ENCODE measurements at regions not wholly inside any gene's neighbourhood (a gene's known extent, or its start where the extent isn't known, plus 50 kb on each side); places are given as distances from the start of the nearest gene placed in this dataset.
A peak's percentile ranks its signal among the peaks of the same experiment; 100 is the strongest.

GRCh38 chr15:79185199-79185598, 94.6 kb upstream of the RASGRF1 start:
- no peak for DNase-seq

- peak; percentile 6 to 49 (median 42) for DNase-seq
These were observed 93.9 kb upstream of the RASGRF1 start for GRCh38 chr15:79184465-79184892.

GRCh38 chr15:79180318-79180717, 89.7 kb upstream of the RASGRF1 start:
- no peak for DNase-seq

GRCh38 chr15:79179597-79179996, 89.0 kb upstream of the RASGRF1 start:
- DNase-seq = no peak

- DNase-seq = no peak
These were observed 88.6 kb upstream of the RASGRF1 start for GRCh38 chr15:79179108-79179561.

GRCh38 chr15:79178594-79178993, 88.0 kb upstream of the RASGRF1 start:
- DNase-seq = no peak

GRCh38 chr15:79176151-79176550, 85.6 kb upstream of the RASGRF1 start:
- DNase-seq = no peak

- no peak for DNase-seq
These were observed 82.4 kb upstream of the RASGRF1 start for GRCh38 chr15:79172801-79173460.

- DNase-seq = no peak
These were observed 81.5 kb upstream of the RASGRF1 start for GRCh38 chr15:79172032-79172481.

GRCh38 chr15:79171320-79172031, 80.9 kb upstream of the RASGRF1 start:
- DNase-seq = no peak

GRCh38 chr15:79170256-79170664, 79.7 kb upstream of the RASGRF1 start:
- no peak for DNase-seq

- no peak for DNase-seq
These were observed 79.0 kb upstream of the RASGRF1 start for GRCh38 chr15:79169526-79170133.

- DNase-seq = no peak
These were observed 78.4 kb upstream of the RASGRF1 start for GRCh38 chr15:79168922-79169456.

GRCh38 chr15:79167776-79168175, 77.2 kb upstream of the RASGRF1 start:
- DNase-seq = no peak

- DNase-seq = no peak
These were observed 75.9 kb upstream of the RASGRF1 start for GRCh38 chr15:79166311-79166955.

GRCh38 chr15:79164465-79164864, 73.9 kb upstream of the RASGRF1 start:
- no peak for DNase-seq

GRCh38 chr15:79164043-79164442, 73.5 kb upstream of the RASGRF1 start:
- DNase-seq = no peak

GRCh38 chr15:79163395-79163794, 72.8 kb upstream of the RASGRF1 start:
- DNase-seq = no peak

- DNase-seq = no peak
These were observed 71.4 kb upstream of the RASGRF1 start for GRCh38 chr15:79161837-79162508.

GRCh38 chr15:79160211-79160610, 69.6 kb upstream of the RASGRF1 start:
- no peak for DNase-seq

- DNase-seq = no peak
These were observed 67.3 kb upstream of the RASGRF1 start for GRCh38 chr15:79157631-79158592.
